DOHH2 (cell line): ENCODE measurements at regions not wholly inside any gene's neighbourhood (a gene's known extent, or its start where the extent isn't known, plus 50 kb on each side); places are given as distances from the start of the nearest gene placed in this dataset.

Experiments
- H3F3A ChIP-seq: fragments of 200-600 bp; sonication (generic), shearing (Covaris generic); 2 replicates; pipeline ENCODE4 v1.6.0; 2016; ENCODE audit warnings: antibody characterized with exemption, mild to moderate bottlenecking; ENCODE audit not compliant: control insufficient read depth, insufficient read depth
- H3K27ac ChIP-seq: fragments of 200-600 bp; sonication (generic); 2 replicates; pipeline ENCODE4 v1.5.1; 2014; ENCODE audit warnings: low read depth, mild to moderate bottlenecking, low read length, moderate library complexity
- H3K27me3 ChIP-seq: fragments of 200-600 bp; sonication (generic); 2 replicates; pipeline ENCODE4 v1.6.1; 2014; ENCODE audit warnings: mild to moderate bottlenecking, low read length, mixed read lengths; ENCODE audit not compliant: control insufficient read depth
- H3K36me3 ChIP-seq: fragments of 200-600 bp; sonication (generic); 2 replicates; pipeline ENCODE4 v1.6.1; 2014; ENCODE audit warnings: mild to moderate bottlenecking, low read length, moderate library complexity, mixed read lengths; ENCODE audit not compliant: control insufficient read depth
- H3K4me1 ChIP-seq: fragments of 200-600 bp; sonication (generic); 2 replicates; pipeline ENCODE4 v1.6.1; 2014; ENCODE audit warnings: mild to moderate bottlenecking, low read length, mixed read lengths; ENCODE audit not compliant: control insufficient read depth
- H3K4me2 ChIP-seq: fragments of 200-600 bp; sonication (generic); 2 replicates; pipeline ENCODE4 v1.6.0; 2014; ENCODE audit warnings: mild to moderate bottlenecking, low read length, moderate library complexity
- H3K4me3 ChIP-seq: fragments of 200-600 bp; sonication (generic); 2 replicates; pipeline ENCODE4 v1.5.1; 2014; ENCODE audit warnings: mild to moderate bottlenecking, low read length, mixed read lengths
- H3K79me2 ChIP-seq: fragments of 200-600 bp; sonication (generic); 2 replicates; pipeline ENCODE4 v1.6.1; 2014; ENCODE audit warnings: mild to moderate bottlenecking, low read length, mixed read lengths; ENCODE audit not compliant: control insufficient read depth
- H3K9me2 ChIP-seq: fragments of 200-600 bp; sonication (generic); replicated peaks from 2 replicates; pipeline ENCODE4 v1.6.1; 2014; ENCODE audit warnings: mild to moderate bottlenecking, low read length, mixed read lengths; ENCODE audit not compliant: control insufficient read depth
- H3K9me3 ChIP-seq: fragments of 200-600 bp; sonication (generic); 2 replicates; pipeline ENCODE4 v1.6.1; 2014; ENCODE audit warnings: antibody characterized with exemption, low read length, mixed read lengths; ENCODE audit not compliant: control insufficient read depth, insufficient read depth
- H4K20me1 ChIP-seq: fragments of 200-600 bp; sonication (generic); 2 replicates; pipeline ENCODE4 v1.6.0; 2014; ENCODE audit warnings: low read depth, mild to moderate bottlenecking, antibody characterized with exemption, low read length, moderate library complexity; ENCODE audit not compliant: control insufficient read depth, insufficient read depth
- CTCF ChIP-seq: fragments of 200-600 bp; sonication (generic); IDR thresholded peaks from one replicate; pipeline ENCODE4 v1.5.1; 2014; ENCODE audit warnings: antibody characterized with exemption, mild to moderate bottlenecking, low read depth, low read length; ENCODE audit not compliant: poor library complexity, severe bottlenecking
- EZH2phosphoT487 ChIP-seq: fragments of 200-600 bp; sonication (generic); IDR thresholded peaks from 2 replicates; pipeline ENCODE4 v1.6.1; 2017; ENCODE audit warnings: borderline replicate concordance, mild to moderate bottlenecking, antibody characterized with exemption, low read length, moderate library complexity, mixed read lengths

GRCh38 chr2:64807417-64807816 is 153.7 kb upstream of the SERTAD2 start:
- H3K4me3 ChIP-seq: no peak overlapping the region
- no peak for TF ChIP-seq EZH2phosphoT487
- TF ChIP-seq CTCF: no peak
- no peaks in the 10 kb centered on the region for H3F3A ChIP-seq
- H3K4me1 ChIP-seq: peaks cover 8% of the 10 kb centered on the region
- no peaks in the 10 kb centered on the region for H4K20me1 ChIP-seq
- H3K79me2 ChIP-seq: no peaks in the 10 kb centered on the region
- H3K4me2 ChIP-seq: no peak overlapping the region
- no peaks in the 10 kb centered on the region for H3K9me3 ChIP-seq
- H3K9me2 ChIP-seq: no peaks in the 10 kb centered on the region
- no peaks in the 10 kb centered on the region for H3K27me3 ChIP-seq
- no peak overlapping the region for H3K27ac ChIP-seq
- no peaks in the 10 kb centered on the region for H3K36me3 ChIP-seq

GRCh38 chr2:64808092-64808491 is 154.4 kb upstream of the SERTAD2 start:
- no peak overlapping the region for H3K4me3 ChIP-seq
- no peak for TF ChIP-seq CTCF
- TF ChIP-seq EZH2phosphoT487: no peak
- no peaks in the 10 kb centered on the region for H3K27me3 ChIP-seq
- no peaks in the 10 kb centered on the region for H4K20me1 ChIP-seq
- H3K27ac ChIP-seq: no peak overlapping the region
- peaks cover 10% of the 10 kb centered on the region for H3K4me1 ChIP-seq
- H3K4me2 ChIP-seq: no peak overlapping the region
- H3K9me3 ChIP-seq: no peaks in the 10 kb centered on the region
- H3F3A ChIP-seq: no peaks in the 10 kb centered on the region
- H3K9me2 ChIP-seq: no peaks in the 10 kb centered on the region
- no peaks in the 10 kb centered on the region for H3K79me2 ChIP-seq
- no peaks in the 10 kb centered on the region for H3K36me3 ChIP-seq

- H3K27me3 ChIP-seq: no peaks in the 10 kb centered on the region
- no peaks in the 10 kb centered on the region for H3K9me3 ChIP-seq
- no peak overlapping the region for H3K4me3 ChIP-seq
- H4K20me1 ChIP-seq: no peaks in the 10 kb centered on the region
- H3K36me3 ChIP-seq: no peaks in the 10 kb centered on the region
- H3K27ac ChIP-seq: no peak overlapping the region
- H3F3A ChIP-seq: no peaks in the 10 kb centered on the region
- peaks cover 10% of the 10 kb centered on the region for H3K4me1 ChIP-seq
- no peaks in the 10 kb centered on the region for H3K9me2 ChIP-seq
- H3K4me2 ChIP-seq: no peak overlapping the region
- H3K79me2 ChIP-seq: no peaks in the 10 kb centered on the region
- TF ChIP-seq EZH2phosphoT487: no peak
- no peak for TF ChIP-seq CTCF
These were observed 155.0 kb upstream of the SERTAD2 start for GRCh38 chr2:64808754-64809153.

GRCh38 chr2:64809216-64809615 is 155.5 kb upstream of the SERTAD2 start:
- TF ChIP-seq EZH2phosphoT487 (no peak), CTCF (no peak)
- Histone ChIP-seq H3K27ac (no peak overlapping the region), H3K27me3 (no peaks in the 10 kb centered on the region)

More at GRCh38 chr2:64809216-64809615, 155.5 kb upstream of the SERTAD2 start:
- peaks cover 10% of the 10 kb centered on the region for H3K4me1 ChIP-seq
- H3K9me3 ChIP-seq: no peaks in the 10 kb centered on the region
- H3F3A ChIP-seq: no peaks in the 10 kb centered on the region
- H3K36me3 ChIP-seq: no peaks in the 10 kb centered on the region
- H3K9me2 ChIP-seq: no peaks in the 10 kb centered on the region
- H3K4me3 ChIP-seq: no peak overlapping the region
- H3K4me2 ChIP-seq: no peak overlapping the region
- no peaks in the 10 kb centered on the region for H4K20me1 ChIP-seq
- no peaks in the 10 kb centered on the region for H3K79me2 ChIP-seq
